Stimulated activated CD8-positive, alpha-beta memory T cell treated with anti-CD3 and anti-CD28 coated beads, Interleukin-4, amount 100 ng/mL, for 4 hours (primary cell): ENCODE measurements at regions not wholly inside any gene's neighbourhood (a gene's known extent, or its start where the extent isn't known, plus 50 kb on each side); places are given as distances from the start of the nearest gene placed in this dataset.
"Not testable (repeated sequence)": the region's sequence is repeated elsewhere in the genome, so short reads cannot be mapped to it uniquely, and the experiment has no call there.

Experiments
- DNase-seq, 2 donors: peaks; one replicate each; pipeline ENCODE4 v3.0.0-alpha.2; 2020; ENCODE audit warnings: low read depth in 2 of 2, low spot score in 1 of 2

DNA sequence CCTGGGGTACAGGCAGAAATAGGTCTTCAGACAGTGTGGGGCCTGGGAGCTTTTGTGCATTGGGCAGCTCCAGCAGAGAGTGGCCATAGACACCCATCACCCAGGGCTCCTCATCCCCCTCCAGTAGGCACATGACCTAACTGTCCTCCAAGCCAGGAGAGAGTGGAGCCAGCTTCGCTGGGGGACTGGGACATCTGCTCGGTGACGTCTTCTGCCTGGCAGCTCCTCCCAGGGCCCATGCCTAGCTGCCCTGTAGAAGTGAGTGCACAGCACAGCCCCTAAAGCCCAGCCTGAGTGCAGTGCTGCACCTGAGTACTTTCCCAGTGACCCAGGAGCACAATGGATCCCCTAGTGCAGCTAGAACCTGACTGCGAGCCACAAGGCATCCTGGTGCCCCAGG is 279.7 kb upstream of the SLC7A11 start:
- DNase-seq: no peak

DNA sequence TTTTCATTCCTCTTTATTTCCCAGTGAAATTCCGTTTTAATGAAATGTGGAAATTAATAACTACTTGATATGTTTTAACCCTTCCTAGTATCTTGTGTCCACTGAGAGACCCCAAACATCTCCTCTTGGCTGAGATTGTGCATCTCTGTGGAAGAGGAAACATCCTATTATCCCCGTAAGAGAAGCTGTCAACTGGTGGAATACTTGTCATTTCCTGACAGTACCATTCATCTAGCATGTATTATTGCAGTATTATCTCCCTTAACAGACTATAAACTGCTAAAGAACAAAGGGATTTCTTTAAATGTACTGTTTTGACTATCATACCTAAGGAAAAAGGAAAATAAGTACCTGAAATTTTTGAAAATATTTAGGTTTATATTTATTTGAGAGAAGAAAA is 277.3 kb upstream of the SLC7A11 start:
- DNase-seq: no peak

GRCh38 chr4:138513535-138513934 is 271.4 kb upstream of the SLC7A11 start:
- DNase-seq: no peak

GRCh38 chr4:138512756-138513155 is 270.6 kb upstream of the SLC7A11 start:
- no peak for DNase-seq

- DNase-seq: no peak
Measured at GRCh38 chr4:138510053-138510452, 267.9 kb upstream of the SLC7A11 start.

- no peak for DNase-seq
Measured at GRCh38 chr4:138509346-138509745, 267.2 kb upstream of the SLC7A11 start.

DNA sequence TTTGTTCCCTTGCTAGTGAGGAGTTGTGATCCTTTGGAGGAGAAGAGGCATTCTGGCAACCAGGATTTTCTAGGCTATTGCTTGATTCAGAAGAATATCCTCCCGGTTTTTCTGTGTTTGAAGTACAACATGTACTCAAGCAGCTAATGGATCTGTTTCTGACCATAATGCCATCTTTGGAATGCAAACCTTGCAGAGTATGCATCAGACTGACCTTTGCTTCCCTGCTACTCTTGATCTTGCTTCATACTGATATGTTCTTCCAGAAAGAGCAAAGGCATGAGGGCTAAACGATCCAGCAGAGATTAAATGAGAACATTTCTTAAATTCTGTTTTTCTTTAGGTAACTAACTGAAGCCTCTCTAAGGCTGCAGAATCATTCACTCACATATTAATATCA is 265.4 kb upstream of the SLC7A11 start:
- DNase-seq: no peak

DNA sequence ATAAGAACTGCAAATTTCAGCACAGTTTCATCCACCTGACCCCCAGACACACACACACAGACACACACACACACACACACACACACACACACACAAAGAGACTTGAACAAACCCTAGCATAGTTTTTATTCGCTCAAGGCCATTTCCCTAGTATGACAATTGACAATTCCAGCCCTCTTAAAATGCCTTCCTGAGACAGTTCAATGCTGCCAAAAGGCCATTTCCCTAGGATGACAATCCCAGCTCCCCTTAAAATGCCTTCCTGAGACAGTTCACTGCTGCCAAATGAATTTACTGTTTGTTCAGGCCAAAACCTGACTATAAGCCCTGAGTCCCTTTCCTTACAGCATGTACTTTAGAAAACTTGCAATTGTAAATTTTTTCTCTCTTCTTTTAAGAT is 259.5 kb upstream of the SLC7A11 start:
- no peak for DNase-seq

DNA sequence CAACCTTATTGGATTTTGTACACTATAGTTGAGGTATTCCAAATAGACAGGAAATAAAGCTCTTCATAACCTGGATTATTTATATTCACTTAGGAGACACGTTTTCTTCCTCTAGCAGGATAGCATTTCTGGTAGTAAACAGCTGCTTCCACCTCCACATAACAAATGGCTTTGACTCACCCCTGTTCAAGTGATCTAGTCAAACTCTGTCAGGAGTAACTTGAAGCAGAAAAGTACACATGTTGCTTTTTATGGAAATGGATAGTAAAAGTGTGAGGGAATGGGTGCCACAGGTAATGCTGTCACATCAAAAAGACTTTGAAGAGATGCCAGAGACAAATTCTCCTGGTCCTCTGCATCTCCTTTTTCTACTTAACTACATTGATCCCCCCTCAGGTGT is 258.7 kb upstream of the SLC7A11 start:
- DNase-seq: no peak

DNA sequence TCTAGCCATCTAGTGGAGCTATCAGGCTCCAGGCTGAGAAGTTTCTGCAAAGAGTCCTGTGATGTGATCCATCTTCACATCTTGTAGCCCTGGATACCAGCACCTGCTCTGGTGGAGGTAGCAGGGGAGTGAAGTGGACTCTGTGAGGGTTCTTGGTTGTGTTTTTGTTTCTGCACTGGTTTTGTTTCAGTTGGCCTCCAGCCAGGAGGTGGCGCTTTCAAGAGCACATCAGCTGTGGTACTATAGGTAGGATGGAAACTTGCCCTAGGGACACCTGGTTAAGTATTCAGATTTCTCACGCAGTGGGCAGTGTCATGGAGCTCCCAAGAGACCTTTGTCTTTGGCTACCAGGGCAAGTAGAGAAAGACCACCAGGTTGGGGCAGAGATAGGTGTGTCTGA is 257.5 kb upstream of the SLC7A11 start:
- DNase-seq: no peak

DNA sequence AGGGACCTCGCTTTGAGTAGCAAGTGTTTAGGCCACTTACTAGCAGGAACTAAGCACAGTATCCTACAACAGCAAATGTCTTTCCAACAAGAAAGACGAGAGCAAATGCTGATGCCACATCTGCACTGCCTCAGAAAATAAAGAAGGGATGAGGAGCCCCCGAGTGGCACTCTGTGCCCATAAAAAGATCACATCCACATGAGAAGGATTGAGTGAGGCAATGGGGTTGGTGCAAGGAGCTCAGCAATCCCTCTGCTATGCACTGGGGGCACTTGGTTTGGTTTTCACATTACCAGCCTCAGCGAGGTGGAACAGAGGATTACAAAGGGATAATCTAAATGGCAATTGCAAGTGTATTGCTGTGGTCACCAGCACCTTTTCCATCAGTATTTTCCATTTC is 252.8 kb upstream of the SLC7A11 start:
- no peak for DNase-seq

DNA sequence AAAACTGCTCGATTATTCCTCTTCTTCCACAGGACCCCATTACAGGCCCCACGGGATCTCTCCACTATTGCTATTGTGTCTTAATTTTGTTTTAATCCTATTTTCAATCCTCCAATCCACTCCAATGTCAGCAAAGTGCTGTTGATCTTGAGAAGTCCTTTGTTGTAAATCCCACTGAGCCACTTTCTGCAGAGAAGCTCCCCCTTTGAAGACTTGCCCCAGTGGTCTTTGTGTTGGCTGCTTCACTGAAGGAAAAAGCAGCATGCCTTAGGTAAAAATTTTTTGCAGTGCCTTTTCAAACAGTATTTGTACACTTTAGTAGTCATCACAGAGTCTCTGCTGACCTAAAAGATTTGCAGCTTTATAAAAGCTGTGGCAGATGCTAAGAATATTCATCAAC is 252.0 kb upstream of the SLC7A11 start:
- DNase-seq: no peak

DNA sequence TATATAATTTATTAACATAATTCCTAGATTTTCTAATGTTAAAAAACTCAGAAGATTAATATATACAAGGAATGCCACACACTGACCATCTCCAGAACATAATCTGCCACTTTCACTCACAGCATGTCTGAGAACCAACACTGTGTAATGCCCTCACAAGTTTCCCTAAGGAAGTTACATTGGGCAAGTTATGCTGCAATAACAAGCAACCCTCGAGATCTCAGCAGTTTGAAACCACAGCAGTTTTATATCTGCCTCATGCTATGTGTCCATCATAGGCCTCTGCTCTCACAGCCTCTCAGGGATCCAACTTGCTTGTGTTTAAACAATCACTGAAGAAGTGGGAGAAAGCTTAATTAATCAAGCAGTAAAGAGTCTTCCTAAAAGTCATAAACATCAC is 250.0 kb upstream of the SLC7A11 start:
- DNase-seq: no peak

DNA sequence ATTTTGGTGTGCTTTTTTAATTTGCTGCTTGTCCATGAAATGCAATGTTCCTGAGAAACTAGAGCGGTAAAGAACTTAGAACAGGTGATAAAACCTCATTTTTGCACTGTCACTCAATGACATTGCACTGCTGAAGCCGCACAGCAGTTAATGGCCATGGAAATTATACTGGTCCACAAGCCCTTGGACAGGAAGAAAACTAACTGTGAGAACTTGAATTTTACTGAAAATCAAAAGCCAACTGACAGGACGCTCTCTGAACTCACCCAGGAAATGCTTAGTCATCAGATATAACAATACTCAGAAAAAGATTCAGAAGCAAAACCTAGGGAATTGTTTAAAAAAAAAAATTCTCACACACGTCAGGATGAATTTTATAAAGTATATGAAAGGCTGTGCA is 246.4 kb upstream of the SLC7A11 start:
- no peak for DNase-seq

- DNase-seq: no peak
Measured at GRCh38 chr4:138487670-138488069, 245.5 kb upstream of the SLC7A11 start.

DNA sequence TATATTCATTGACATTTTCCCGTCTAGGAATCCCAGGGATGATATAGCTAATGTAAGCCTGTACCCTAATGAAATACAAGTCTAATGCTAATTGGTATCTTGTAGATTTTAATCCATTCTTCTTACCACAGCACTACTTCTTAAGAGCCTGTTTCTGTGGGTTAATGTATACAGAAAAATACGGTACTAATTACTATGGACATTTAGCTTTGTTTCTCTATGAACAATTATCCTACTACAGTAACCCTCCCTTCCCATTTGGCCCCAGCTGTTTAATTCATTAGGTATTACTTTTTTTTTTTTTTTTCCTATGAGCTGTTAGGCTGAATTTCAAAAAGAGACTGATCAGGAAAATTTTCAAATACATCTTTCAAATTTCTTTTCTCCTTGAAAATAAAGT is 245.1 kb upstream of the SLC7A11 start:
- no peak for DNase-seq

DNA sequence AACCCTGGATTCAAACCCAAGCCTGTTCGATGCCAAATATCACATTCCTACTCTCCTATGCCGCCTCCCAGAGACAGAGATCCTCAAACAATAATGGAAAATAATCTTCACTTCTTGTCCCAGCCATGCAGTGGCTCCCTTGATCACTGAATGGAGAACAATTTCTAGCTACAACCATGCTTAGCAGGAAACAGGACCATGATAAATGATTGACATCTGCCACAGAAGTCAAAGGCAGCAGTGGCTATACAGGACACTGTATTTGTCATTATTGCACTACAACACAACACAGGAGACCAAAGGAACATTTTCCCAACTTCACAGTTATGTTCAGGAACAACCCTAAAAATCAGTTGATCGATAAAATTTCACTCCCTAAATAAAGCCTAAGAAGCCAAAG is 243.3 kb upstream of the SLC7A11 start:
- no peak for DNase-seq

DNA sequence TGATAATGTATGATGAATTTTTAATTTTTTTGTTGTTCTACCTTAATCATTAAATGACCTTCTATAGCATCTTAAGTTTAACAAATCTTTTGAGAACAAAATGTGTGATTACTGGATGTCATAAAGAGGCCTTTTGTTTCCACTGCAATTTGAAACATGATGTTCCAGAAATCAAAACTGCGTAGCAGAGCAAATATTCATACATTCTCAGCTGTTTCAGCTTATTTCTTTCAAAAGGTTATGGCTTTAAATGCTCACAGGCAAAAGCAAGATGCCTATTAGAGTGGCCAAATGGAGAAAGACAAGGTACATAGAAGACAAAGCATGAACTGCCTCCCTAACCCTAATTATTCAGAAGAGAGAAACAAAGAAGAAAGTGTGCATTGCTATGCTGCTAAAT is 233.0 kb upstream of the SLC7A11 start:
- DNase-seq: no peak

- DNase-seq: no peak
Measured at GRCh38 chr4:138473339-138473738, 231.2 kb upstream of the SLC7A11 start.

DNA sequence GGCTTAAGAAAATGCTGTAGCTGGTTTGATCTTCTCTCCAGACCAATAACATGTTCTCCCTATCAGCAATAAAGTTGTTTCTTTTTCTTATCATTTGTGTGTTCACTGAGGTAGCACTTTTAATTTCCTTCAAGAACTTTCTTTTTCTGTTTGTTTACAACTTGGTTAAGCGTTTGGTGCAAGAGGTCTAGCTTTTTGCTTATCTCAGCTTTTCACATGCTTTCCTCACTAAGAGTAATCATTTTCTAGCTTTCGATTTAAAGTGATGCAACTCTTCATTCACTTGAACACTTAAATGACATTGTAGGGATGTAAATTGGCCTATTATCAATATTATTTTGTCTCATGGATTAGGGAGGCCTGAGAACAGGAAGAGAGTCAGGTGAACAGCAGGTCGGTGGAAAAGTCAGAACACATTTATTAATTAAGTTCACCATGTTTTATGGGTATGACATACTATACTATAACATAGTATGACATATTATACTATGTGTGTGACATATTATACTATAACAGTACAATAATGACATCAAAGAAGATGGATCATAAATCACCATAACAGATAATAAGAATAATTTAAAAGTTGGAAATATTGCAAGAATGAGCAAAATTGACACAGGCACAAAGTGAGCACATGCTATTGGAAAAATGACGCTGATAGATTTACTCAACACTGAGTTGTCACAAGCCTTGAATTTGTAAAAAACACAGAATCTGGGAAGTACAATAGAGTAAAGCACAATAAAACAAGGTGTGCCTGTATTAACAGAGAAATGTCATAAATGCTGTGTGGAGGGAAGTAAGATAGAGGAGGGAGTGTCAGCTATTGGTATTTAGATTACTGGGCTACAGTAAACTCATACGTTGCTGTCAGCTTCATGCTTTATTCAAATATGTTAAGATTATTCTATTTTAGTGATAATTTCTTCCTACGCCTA is 218.6 kb upstream of the SLC7A11 start:
- no peak for DNase-seq

DNA sequence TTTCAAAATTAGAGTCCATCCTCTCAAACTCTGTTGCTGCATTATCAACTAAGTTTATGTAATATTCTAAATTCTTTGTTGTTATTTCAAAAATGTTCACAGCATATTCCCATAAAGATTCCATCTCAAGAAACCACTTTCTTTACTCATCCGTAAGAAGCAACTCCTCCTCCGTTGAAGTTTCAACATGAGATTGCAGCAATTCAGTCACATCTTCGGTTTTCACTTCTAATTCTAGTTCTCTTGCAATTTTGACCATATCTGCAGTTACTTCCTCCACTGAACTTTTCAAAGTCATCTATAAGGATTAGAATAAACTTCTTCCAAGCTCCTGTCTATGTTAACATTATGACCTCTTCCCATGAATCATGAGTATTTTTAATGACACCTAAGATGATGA is 216.6 kb upstream of the SLC7A11 start:
- DNase-seq: no peak

DNA sequence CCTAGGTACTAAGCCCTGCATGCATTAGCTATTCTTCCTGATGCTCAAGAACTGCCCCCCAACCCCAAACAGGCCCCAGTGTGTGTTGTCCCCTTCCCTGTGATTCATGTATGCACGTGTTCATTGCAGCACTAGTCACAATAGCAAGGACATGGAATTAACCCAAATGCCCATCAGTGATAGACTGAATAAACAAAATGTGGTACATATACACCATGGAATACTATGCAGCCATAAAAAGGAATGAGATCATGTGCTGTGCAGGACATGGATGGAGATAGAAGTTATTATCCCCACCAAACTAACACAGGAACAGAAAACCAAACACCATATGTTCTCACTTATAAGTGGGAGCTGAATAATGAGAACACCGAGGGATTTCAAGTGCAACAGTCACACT is 214.2 kb upstream of the SLC7A11 start:
- not testable (repeated sequence) for DNase-seq

DNA sequence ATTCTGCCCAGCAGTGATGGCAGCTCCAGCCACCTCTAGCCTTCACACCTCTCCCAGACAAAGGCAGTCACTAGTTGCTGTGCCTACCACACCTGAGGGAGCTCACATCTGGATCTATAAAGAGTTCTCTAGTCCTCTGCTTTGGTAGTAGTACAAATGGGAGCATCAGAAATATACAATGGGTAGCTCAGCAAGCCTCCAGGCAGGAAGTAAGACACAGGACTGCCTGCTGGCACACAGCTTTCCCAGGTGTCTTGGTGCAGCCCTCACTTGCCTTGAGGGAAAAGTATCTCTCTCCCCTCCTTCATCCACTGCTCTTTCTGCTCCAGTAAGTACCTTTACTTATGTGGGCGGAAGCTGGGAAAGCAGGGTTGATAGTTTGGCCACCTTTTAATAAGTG is 212.9 kb upstream of the SLC7A11 start:
- no peak for DNase-seq
